NB4 (cell line): ENCODE measurements at regions not wholly inside any gene's neighbourhood (a gene's known extent, or its start where the extent isn't known, plus 50 kb on each side); places are given as distances from the start of the nearest gene placed in this dataset.

Experiments used
- DNase-seq: peaks from one replicate; pipeline ENCODE4 v3.0.0; 2010; ENCODE audit warnings: low read depth
- H3K4me3 ChIP-seq: one replicate; pipeline ENCODE4 v1.5.1; 2011; ENCODE audit warnings: mild to moderate bottlenecking, low read depth, low read length, moderate library complexity
- CTCF ChIP-seq: IDR thresholded peaks from one replicate; pipeline ENCODE4 v1.5.1; 2012; ENCODE audit warnings: low read depth, low read length
- MAX ChIP-seq: IDR thresholded peaks from 2 replicates; pipeline ENCODE4 v1.6.1; 2011; ENCODE audit warnings: low read depth, low read length
- MYC ChIP-seq: IDR thresholded peaks from 2 replicates; pipeline ENCODE4 v1.6.1; 2011; ENCODE audit warnings: low read depth, low read length
- POLR2A ChIP-seq: IDR thresholded peaks from 2 replicates; pipeline ENCODE4 v1.6.1; 2011; ENCODE audit warnings: mild to moderate bottlenecking; ENCODE audit not compliant: insufficient read length; ENCODE audit errors: extremely low read depth

- DNase-seq = no peak
- H3K4me3 ChIP-seq = no peak overlapping the region
- TF ChIP-seq MAX = no peak
- TF ChIP-seq MYC = no peak
- TF ChIP-seq POLR2A = no peak
- no peak for TF ChIP-seq CTCF
These were observed 99.6 kb downstream of the LURAP1L start for GRCh38 chr9:12874395-12874794.

GRCh38 chr9:12875191-12875590 is 100.4 kb downstream of the LURAP1L start:
- TF ChIP-seq MAX (no peak), CTCF (no peak), MYC (no peak), POLR2A (no peak)
- no peak overlapping the region for H3K4me3 ChIP-seq
- DNase-seq = no peak

GRCh38 chr9:12876872-12877271 is 102.1 kb downstream of the LURAP1L start:
- no peak for DNase-seq
- no peak for TF ChIP-seq MAX
- TF ChIP-seq POLR2A = no peak
- no peak for TF ChIP-seq CTCF
- no peak for TF ChIP-seq MYC
- H3K4me3 ChIP-seq = no peak overlapping the region

GRCh38 chr9:12878351-12878978 is 103.6 kb downstream of the LURAP1L start:
- no peak overlapping the region for H3K4me3 ChIP-seq
- TF ChIP-seq MAX (no peak), MYC (no peak), CTCF (no peak), POLR2A (no peak)
- no peak for DNase-seq

- H3K4me3 ChIP-seq = no peak overlapping the region
- no peak for DNase-seq
- TF ChIP-seq MYC (no peak), MAX (no peak), POLR2A (no peak), CTCF (no peak)
These were observed 105.1 kb downstream of the LURAP1L start for GRCh38 chr9:12879961-12880360.

- no peak for DNase-seq
- TF ChIP-seq POLR2A (no peak), MYC (no peak), MAX (no peak), CTCF (no peak)
- no peak overlapping the region for H3K4me3 ChIP-seq
These were observed 105.7 kb downstream of the LURAP1L start for GRCh38 chr9:12880406-12881015.
